GM21360 (cell line): ENCODE measurements at regions not wholly inside any gene's neighbourhood (a gene's known extent, or its start where the extent isn't known, plus 50 kb on each side); places are given as distances from the start of the nearest gene placed in this dataset.

Source experiments
- ATAC-seq: cut with Tn5 transposase; IDR thresholded peaks from one replicate; pipeline ENCODE4 v1.9.1; 2021; ENCODE audit warnings: mild to moderate bottlenecking, moderate library complexity; ENCODE audit not compliant: unreplicated experiment

- no peak for ATAC-seq
Measured at GRCh38 chr9:87236546-87236945, 261.1 kb upstream of the DAPK1 start.

- no peak for ATAC-seq
Measured at GRCh38 chr9:87237336-87237735, 260.3 kb upstream of the DAPK1 start.

GRCh38 chr9:87238545-87238944, 259.1 kb upstream of the DAPK1 start:
- ATAC-seq, result no peak

- ATAC-seq, result no peak
Measured at GRCh38 chr9:87239312-87239711, 258.4 kb upstream of the DAPK1 start.

- no peak for ATAC-seq
Measured at GRCh38 chr9:87243602-87244001, 254.1 kb upstream of the DAPK1 start.

- ATAC-seq, result no peak
Measured at GRCh38 chr9:87245271-87245670, 252.4 kb upstream of the DAPK1 start.

GRCh38 chr9:87247097-87247496, 250.6 kb upstream of the DAPK1 start:
- ATAC-seq, result no peak

- ATAC-seq, result no peak
Measured at GRCh38 chr9:87249029-87249428, 248.6 kb upstream of the DAPK1 start.

GRCh38 chr9:87250205-87250604, 247.5 kb upstream of the DAPK1 start:
- no peak for ATAC-seq

GRCh38 chr9:87255431-87256155, 242.1 kb upstream of the DAPK1 start:
- ATAC-seq, result no peak

- ATAC-seq, result no peak
Measured at GRCh38 chr9:87256973-87257372, 240.7 kb upstream of the DAPK1 start.

- no peak for ATAC-seq
Measured at GRCh38 chr9:87259543-87260518, 237.8 kb upstream of the DAPK1 start.

GRCh38 chr9:87263291-87263690, 234.4 kb upstream of the DAPK1 start:
- ATAC-seq, result no peak

GRCh38 chr9:87266697-87267096, 231.0 kb upstream of the DAPK1 start:
- ATAC-seq, result no peak

GRCh38 chr9:87267251-87268070, 230.2 kb upstream of the DAPK1 start:
- no peak for ATAC-seq

GRCh38 chr9:87269296-87270176, 228.1 kb upstream of the DAPK1 start:
- ATAC-seq, result no peak

GRCh38 chr9:87270221-87270847, 227.3 kb upstream of the DAPK1 start:
- ATAC-seq, result no peak

GRCh38 chr9:87270848-87271234, 226.8 kb upstream of the DAPK1 start:
- no peak for ATAC-seq

- no peak for ATAC-seq
Measured at GRCh38 chr9:87271696-87272477, 225.8 kb upstream of the DAPK1 start.
